HG03521 (cell line): ENCODE measurements at regions not wholly inside any gene's neighbourhood (a gene's known extent, or its start where the extent isn't known, plus 50 kb on each side); places are given as distances from the start of the nearest gene placed in this dataset.

ENCODE experiments used
- ATAC-seq: cut with Tn5 transposase; IDR thresholded peaks from one replicate; pipeline ENCODE4 v1.9.1; 2021; ENCODE audit warnings: mild to moderate bottlenecking, moderate library complexity; ENCODE audit not compliant: unreplicated experiment

- ATAC-seq = no peak
Measured at GRCh38 chr5:164728733-164729132, 1223.3 kb downstream of the MAT2B start.

DNA sequence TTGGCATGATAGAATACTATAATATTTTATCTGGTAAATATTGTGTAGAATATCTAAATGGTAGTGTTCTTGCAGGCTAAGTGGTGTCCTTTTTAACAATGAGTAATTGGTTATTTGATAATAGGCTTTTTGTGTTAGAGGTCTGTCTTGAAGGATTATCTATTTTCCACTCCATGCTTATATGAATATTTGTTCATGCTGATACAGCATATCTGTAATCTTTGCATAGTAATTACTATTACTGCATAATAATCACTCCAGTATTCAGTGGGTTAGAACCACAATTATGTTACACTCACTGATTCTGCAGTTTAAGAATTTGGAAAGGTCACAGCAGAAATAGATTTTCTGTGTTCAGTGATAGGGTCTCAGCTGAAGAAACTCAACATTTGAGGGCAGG lies 1229.9 kb downstream of the MAT2B start:
- no peak for ATAC-seq

GRCh38 chr5:164741376-164741775 lies 1236.0 kb downstream of the MAT2B start:
- ATAC-seq = no peak

DNA sequence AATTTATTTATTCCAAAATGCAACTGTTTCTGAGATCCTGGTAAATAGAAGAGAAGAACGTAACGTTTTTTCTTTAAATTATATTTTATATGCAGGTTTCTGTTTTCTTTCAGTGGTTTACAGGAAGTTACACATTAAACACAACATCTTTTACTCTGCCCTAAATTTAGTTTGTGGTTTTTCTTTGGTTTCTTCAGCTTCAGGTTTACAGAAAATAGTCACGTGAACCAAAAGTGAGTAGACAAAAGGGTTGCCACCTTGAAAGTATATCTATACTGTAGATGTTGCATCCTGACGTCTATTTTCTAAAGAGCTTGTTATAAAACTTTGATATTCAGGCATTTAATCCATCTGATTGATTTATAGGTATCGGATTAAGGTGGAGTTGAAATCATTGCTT lies 1236.6 kb downstream of the MAT2B start:
- peak; percentile 92 for ATAC-seq

GRCh38 chr5:164746723-164747122 lies 1241.3 kb downstream of the MAT2B start:
- no peak for ATAC-seq

- ATAC-seq = no peak
Measured at GRCh38 chr5:164747371-164747770, 1242.0 kb downstream of the MAT2B start.

GRCh38 chr5:164748861-164749260 lies 1243.4 kb downstream of the MAT2B start:
- peak; percentile 83 for ATAC-seq

DNA sequence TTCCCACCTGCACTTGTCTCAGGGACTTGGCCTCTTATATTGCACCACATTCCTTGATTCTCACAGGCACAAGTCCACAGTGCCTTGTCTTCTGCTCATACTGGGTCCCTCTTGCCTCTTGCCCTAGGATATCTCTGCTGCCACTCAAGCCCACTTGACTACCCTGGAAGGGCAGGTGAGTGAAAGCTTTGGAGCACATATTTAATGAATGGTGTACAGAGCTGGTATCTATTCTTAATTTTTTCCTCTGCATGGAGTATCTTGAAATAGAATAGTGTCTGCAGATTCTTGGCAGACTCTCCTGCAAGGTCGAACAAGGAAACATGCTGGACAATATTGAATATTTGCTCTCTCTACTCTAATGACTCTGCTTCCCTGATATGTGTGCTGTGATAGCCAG lies 1248.0 kb downstream of the MAT2B start:
- ATAC-seq = no peak

DNA sequence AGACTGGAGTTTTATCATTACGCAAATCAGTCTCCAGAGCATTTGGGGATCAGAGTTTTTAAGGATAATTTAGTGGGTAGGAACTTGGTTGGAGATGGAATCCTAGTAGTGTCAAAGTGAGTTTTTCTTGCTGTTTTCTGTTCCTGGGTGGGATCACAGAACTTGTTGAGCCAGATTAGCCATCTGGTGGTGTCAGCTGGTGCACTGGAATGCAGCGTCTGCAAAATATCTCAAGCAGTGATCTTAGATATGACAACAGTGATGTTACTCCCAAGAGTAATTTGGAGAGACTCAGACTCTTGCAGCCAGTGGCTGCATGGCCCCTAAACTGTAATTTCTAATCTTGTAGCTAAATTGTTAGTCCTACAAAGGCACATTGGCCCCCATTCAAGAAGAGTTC lies 1257.8 kb downstream of the MAT2B start:
- no peak for ATAC-seq

DNA sequence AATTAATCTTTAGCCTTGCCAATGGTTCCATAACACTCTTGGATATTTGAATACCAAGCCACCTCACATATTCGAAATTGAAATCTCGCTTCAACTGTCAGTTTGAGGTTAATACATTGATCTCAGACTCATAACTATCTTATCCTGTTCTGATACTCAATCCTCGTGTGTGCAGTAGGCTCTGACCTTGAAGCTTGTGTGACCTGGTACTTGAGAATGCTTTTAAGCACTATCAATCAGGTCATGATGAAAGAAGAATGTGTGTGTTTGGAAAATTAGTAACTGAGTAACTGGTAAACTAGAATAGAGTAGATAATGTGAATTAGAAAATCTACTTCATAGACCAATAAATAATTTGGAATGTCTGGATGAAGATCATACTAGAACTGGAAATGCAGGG lies 1266.7 kb downstream of the MAT2B start:
- no peak for ATAC-seq

- ATAC-seq = no peak
Measured at GRCh38 chr5:164784230-164784629, 1278.8 kb downstream of the MAT2B start.

GRCh38 chr5:164798110-164798509 lies 1292.7 kb downstream of the MAT2B start:
- no peak for ATAC-seq

DNA sequence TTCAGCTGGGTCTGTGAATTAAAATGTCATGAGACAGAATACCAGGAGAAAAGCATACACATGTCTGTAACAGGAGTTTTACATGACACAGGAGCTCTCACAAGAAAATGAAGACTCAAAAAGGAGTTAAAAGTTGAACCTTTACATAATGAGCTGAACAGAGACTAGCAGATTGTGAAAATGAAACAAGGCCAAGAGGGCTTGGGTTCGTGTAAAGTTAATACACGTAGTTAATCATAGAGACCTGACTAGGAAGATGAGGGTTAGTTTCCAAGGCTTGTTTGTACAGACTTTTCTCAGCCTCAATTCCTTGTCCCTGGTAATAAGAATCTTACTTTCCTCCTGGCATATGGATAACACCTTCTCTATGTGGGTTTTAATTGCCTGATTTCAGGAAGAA lies 1294.0 kb downstream of the MAT2B start:
- no peak for ATAC-seq

DNA sequence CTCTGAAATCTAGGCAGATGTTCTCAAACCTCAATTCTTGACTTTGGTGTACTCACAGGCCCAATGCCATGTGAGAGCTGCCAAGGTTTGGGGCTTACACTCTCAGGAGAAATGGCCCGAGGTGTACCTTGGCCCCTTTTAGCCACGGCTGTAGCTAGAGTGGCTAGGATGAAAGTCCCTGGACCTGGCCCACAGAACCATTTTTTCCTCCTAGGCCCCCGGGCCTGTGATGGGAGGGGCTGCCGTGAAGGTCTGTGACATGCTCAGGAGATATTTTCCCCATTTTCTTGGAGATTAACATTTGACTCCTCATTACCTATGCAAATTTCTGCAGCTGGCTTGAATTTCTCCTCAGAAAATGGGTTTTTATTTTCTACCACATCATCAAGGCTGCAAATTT lies 1296.5 kb downstream of the MAT2B start:
- ATAC-seq = no peak

DNA sequence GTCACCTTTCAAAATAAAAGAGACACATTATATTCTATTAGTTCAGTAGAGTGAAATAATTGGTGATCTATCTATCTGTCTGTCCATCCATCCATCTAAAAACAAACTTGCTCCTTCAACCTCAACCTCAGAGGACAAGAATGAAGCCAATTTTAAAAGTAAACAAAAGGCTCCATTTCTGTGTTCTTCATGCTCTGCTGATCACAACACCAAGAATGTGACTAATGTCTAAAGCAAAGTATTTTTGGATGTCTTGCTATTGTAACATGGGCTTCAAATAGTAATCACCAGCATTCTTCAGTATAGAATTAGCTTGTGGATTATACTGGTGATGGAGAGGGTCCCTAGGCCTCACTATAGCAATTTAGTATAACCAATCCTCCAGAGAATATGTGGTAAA lies 1304.4 kb downstream of the MAT2B start:
- peak; percentile 83 for ATAC-seq

DNA sequence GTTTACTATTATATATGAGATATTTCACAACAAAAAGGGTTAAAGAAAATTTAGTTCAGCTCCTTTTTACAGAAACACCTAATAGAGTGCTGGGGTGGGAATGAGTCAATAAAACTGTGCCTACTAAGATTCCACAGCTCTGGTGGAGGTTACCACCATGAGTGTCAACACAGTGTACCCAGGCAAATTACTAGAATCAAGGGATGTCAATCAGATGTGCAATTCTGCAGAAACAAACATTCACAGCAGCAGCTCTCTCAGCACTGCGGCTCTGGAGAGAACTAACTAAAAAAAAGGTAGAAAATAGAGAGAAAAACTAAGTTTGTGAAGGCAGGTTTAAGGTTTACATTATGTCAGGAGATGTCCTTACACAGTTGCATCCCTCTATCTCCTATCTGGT lies 1313.0 kb downstream of the MAT2B start:
- no peak for ATAC-seq

DNA sequence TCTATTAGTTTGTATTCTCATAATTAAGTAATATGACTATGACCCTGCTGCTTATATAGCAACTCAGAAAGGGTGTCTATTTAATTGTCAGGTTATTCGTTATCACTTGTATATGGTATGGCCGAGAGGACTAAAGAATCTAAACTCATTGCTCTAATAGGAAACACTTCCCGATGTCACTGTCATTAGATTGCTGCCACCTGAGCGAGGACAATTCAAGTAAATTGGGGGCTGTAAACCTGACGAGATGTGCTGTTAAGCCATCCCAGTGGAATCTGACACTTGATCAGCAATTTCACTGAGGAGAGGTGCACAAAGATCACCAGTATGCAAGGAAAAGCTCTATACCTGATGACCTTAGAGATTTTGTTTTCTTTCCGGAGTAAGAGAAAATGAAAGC lies 1319.3 kb downstream of the MAT2B start:
- ATAC-seq = no peak

DNA sequence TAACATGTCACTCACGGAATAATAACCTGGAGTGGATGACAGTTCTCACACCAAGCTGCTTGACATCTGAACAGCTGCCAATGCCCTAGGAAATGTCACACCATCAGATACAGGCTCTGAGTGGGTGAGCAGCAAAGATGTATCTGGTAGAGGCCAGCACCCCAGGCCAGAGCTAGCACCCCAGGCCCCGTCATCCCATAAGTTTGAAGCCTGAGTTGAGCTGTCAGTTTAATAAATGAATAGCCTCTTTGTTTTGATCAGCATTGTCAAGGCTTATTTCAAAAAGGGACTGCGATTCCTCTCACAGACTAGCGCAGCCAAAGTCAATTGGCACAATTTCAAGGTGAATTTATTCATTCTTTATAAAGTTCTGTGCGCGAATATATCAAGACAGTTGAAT lies 1327.1 kb downstream of the MAT2B start:
- ATAC-seq = no peak

DNA sequence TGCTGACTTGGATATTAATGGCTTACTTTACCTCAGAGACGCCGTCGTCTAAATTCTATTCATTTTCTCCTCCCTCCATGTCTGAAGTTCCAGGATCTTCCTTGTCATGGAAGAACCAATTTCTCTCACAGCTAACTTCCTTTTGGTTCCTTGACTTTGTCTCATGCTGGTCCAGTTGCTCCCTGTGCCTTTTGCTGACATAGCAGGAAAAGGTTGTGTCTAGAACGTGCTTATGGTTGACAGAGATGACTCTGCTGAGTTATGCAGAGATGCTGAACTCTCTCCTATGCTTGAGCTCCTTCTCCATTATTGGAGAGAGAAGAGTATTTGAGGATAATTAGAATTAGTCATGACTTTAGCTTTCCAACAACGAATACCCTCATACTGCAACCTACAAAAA lies 1338.9 kb downstream of the MAT2B start:
- ATAC-seq = no peak

GRCh38 chr5:164860896-164861295 lies 1355.5 kb downstream of the MAT2B start:
- no peak for ATAC-seq

DNA sequence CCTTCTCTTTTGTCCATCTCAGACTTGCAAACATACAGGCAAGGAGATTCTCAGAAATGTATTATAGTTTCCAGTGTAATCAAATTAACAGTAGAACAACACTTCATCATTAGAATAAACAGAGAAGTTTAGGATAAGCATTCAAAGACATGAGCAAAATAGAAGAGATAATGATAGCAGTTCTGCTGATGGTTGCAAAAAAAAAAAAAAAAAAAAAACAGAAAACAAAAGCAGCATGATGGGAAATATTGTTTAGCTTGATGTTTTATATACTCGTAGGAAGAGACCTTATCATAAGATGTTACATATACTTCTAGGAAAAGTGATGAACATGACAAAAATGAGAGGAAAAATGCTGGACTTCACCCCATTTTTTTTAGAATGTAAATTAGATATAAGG lies 1356.2 kb downstream of the MAT2B start:
- no peak for ATAC-seq

GRCh38 chr5:164868761-164869160 lies 1363.3 kb downstream of the MAT2B start:
- ATAC-seq = no peak

DNA sequence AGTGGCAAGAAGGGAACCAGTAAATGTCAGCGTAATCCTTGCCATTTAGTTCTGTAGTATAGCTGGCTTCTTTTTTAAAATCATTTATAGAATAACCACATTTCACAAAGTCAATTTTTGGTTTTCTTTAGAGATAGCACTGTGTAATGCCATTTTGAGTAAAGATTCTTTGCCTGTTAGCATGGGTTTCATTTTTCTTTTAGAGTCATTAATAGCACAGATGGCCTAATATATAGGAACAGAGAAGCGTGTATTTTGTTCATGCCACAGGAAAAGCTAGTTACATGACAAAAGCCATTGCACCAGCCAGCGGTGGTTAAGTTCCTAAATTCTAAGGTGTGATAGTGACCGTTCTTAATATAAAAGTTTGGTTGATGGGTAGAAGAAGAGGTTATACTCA lies 1363.9 kb downstream of the MAT2B start:
- ATAC-seq = no peak

DNA sequence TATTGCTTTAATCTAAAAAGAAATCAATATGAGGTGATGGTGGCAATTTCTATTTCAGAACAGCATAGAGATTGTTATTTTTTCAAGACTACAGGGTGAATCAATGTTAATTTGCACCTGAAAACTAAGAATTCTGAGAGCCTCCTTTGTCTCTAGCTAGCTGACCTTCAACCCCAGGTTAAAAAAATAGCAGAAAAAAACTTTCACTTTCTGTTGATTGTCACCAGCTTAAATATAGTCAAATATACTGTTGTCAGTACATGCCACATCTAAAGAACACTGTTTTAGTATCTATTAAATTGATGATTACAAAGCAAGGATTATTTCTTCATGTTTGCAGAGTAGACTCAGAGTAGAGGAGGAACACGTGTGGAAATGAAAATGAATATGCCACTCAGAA lies 1371.4 kb downstream of the MAT2B start:
- ATAC-seq = no peak
